ENCODE measurements at regions not wholly inside any gene's neighbourhood (a gene's known extent, or its start where the extent isn't known, plus 50 kb on each side); places are given as distances from the start of the nearest gene placed in this dataset.

DNA sequence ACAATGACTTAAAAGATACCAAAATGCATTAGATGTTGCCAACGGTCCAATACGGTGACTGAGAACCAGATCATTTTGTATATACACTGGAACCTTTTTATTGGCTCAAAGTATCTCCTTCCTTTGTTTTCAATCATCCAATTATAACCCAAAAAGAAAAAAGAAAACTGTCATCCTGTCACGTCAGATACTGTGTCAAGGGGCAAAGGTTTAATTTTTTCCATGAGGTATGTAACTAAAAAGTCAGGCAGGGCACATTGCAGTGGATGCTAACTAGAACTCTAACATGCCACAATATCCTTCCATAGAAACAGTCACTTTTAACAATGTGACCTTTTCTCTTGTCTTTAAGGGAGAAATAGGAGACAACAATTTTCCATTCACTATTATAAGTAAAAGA is 267.6 kb upstream of the NEBL start:
- TF ChIP-seq, protein P1, sequence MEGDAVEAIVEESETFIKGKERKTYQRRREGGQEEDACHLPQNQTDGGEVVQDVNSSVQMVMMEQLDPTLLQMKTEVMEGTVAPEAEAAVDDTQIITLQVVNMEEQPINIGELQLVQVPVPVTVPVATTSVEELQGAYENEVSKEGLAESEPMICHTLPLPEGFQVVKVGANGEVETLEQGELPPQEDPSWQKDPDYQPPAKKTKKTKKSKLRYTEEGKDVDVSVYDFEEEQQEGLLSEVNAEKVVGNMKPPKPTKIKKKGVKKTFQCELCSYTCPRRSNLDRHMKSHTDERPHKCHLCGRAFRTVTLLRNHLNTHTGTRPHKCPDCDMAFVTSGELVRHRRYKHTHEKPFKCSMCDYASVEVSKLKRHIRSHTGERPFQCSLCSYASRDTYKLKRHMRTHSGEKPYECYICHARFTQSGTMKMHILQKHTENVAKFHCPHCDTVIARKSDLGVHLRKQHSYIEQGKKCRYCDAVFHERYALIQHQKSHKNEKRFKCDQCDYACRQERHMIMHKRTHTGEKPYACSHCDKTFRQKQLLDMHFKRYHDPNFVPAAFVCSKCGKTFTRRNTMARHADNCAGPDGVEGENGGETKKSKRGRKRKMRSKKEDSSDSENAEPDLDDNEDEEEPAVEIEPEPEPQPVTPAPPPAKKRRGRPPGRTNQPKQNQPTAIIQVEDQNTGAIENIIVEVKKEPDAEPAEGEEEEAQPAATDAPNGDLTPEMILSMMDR (IDR thresholded peaks at IDR 0.05; ENCODE audit: low read depth, low read length), result no peak

GRCh38 chr10:21162948-21163347 is 265.8 kb upstream of the NEBL start:
- TF ChIP-seq, protein P1 (IDR thresholded peaks at IDR 0.05; ENCODE audit: low read depth, low read length), result no peak

More for the DNA sequence above, 267.6 kb upstream of the NEBL start:
- H3K4me3 ChIP-seq (ENCODE audit: low read depth, low read length), result no peak overlapping the region

DNA sequence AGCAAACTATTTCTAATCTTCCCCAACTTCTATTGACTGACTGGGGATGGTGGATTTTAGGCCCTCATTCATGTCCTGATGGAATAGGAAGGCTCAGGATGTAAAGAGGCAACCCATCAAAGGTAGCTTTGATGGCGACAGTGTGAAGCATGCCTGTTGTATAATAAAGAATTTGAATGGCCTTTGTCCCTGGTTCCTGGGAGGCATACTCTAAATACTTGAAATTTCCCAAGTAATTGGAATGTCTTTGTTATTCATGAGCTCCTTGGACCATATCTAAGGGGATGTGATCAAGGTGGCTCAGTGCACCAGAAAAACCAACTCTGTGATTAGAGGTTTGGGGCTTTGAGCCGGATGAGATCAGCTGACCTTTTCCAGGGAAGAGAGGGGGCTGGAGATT is 264.5 kb upstream of the NEBL start:
- TF ChIP-seq, protein P1 (IDR thresholded peaks at IDR 0.05; ENCODE audit: low read depth, low read length), result no peak
- H3K4me3 ChIP-seq (ENCODE audit: low read depth, low read length), result no peak overlapping the region

More at GRCh38 chr10:21162948-21163347, 265.8 kb upstream of the NEBL start:
- no peak overlapping the region for H3K4me3 ChIP-seq (ENCODE audit: low read depth, low read length)

DNA sequence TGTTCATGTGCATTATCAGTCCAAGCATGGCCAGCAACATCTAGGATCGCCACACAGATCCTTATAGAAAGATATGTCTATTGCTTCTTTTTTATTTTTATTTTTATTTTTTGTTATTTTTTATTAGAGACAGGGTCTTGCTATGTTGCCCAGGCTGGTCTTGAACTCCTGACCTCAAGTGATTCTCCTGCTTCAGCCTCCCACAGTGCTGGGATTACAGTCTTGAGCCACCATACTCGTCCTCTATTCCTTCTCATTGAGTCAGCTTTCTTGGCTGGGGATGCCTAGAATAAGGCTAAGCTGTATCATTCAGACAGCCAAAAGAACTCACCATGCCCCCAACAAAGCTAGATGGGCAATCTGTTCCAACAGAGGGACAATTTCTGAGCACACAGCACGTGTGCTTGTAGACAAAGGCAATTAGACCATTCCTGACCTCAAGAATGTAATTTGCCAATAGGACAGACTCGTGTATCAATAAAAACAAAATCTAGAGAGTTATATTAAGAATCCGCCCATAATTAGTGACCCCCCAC is 264.0 kb upstream of the NEBL start:
- H3K4me3 ChIP-seq (ENCODE audit: low read depth, low read length), result no peak overlapping the region
- TF ChIP-seq, protein P1 (IDR thresholded peaks at IDR 0.05; ENCODE audit: low read depth, low read length), result no peak

DNA sequence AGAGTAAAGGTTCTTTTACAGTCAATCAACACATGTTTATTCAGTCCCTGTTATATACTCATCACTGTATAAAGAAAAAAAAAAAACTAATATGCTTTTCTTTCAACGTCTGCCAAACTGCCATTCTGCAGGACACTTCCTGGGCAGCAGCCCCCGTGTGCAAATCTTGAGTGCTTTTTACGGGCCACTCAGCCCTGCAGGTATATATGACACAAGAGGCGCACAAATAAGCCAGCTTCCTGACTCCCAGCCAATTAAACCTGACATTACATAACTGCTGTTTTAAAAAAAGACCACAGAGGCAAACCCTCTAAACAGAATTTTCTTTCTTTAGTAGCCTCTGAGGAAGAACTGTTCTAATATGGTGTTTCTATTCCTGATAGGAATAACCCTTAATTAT is 263.0 kb upstream of the NEBL start:
- H3K4me3 ChIP-seq (ENCODE audit: low read depth, low read length), result no peak overlapping the region
- TF ChIP-seq, protein P1 (IDR thresholded peaks at IDR 0.05; ENCODE audit: low read depth, low read length), result no peak

GRCh38 chr10:21159669-21160068 is 262.6 kb upstream of the NEBL start:
- TF ChIP-seq, protein P1 (IDR thresholded peaks at IDR 0.05; ENCODE audit: low read depth, low read length), result no peak
- H3K4me3 ChIP-seq (ENCODE audit: low read depth, low read length), result no peak overlapping the region

DNA sequence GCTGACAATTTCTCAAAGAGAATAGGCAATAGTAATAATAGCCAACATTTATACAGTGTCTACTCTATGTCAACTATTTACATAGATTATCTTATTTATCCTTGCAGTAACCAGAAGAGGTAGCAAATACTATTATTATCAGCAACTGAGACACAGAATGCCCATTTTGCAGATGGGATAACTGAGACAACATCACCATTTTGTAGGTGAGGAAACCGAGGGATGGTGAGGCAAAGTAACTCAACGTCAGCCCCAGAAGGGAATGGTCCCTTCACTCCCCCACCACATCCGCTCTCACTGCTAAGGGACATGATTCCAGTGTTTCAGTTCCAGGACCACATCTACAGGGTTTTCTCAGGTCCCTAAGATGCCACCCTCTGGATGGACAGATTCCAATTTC is 261.2 kb upstream of the NEBL start:
- TF ChIP-seq, protein P1 (IDR thresholded peaks at IDR 0.05; ENCODE audit: low read depth, low read length), result no peak

More for the DNA sequence above, 261.2 kb upstream of the NEBL start:
- no peak overlapping the region for H3K4me3 ChIP-seq (ENCODE audit: low read depth, low read length)

Measured in WI38 (cell line).